VCaP (cell line): ENCODE measurements at regions not wholly inside any gene's neighbourhood (a gene's known extent, or its start where the extent isn't known, plus 50 kb on each side); places are given as distances from the start of the nearest gene placed in this dataset.
A peak's percentile ranks its signal among the peaks of the same experiment; 100 is the strongest.

ENCODE experiments used
- H3K27ac ChIP-seq: fragments of 450-650 bp; 2 replicates; pipeline ENCODE4 v1.5.1; 2017
- TF ChIP-seq, protein P1 (sequence below): fragments of 450-650 bp; conservative IDR thresholded peaks from 2 replicates; pipeline ENCODE4 v1.5.1; 2017; ENCODE audit warnings: mild to moderate bottlenecking, moderate library complexity

DNA sequence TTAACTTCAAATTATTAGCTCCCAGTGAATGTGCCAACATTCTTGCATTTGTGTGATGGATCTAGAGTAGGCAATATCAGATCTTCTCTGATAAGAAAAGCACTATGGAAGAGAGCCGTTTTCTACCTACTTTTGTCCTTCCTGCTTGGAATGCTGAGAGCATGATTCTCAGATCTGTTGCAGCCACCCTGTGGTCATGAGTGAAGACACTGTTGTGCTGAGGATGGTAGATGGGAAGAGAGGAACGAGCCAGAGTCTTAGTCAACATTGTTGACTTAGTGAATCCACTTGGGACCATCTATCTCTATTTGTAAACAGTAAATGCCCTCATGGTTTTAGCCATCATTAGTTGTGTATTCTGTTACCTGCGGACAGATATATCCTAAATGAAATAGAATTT is 202.6 kb downstream of the CD109 start:
- H3K27ac ChIP-seq = no peak overlapping the region
- TF ChIP-seq, protein P1, sequence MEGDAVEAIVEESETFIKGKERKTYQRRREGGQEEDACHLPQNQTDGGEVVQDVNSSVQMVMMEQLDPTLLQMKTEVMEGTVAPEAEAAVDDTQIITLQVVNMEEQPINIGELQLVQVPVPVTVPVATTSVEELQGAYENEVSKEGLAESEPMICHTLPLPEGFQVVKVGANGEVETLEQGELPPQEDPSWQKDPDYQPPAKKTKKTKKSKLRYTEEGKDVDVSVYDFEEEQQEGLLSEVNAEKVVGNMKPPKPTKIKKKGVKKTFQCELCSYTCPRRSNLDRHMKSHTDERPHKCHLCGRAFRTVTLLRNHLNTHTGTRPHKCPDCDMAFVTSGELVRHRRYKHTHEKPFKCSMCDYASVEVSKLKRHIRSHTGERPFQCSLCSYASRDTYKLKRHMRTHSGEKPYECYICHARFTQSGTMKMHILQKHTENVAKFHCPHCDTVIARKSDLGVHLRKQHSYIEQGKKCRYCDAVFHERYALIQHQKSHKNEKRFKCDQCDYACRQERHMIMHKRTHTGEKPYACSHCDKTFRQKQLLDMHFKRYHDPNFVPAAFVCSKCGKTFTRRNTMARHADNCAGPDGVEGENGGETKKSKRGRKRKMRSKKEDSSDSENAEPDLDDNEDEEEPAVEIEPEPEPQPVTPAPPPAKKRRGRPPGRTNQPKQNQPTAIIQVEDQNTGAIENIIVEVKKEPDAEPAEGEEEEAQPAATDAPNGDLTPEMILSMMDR = peak; percentile 51

DNA sequence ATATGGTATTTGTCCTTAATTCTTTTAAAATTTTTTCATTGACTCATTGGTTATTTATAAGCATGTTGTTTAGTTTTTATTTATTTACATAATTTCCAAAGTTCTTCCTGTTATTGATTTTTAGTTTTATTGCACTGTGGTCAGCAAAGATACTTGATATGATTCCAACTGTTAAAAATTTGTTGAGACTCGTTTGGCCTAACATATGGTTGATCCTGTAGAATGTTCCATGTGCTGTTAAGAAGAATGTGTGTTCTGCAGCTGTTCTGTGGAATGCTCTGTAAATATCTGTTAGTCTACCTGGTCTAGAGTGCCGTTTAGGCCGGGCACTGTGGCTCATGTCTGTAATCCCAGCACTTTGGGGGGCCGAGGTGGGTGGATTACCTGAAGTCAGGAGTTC is 197.7 kb downstream of the CD109 start:
- H3K27ac ChIP-seq = no peak overlapping the region
- TF ChIP-seq, protein P1 = no peak

DNA sequence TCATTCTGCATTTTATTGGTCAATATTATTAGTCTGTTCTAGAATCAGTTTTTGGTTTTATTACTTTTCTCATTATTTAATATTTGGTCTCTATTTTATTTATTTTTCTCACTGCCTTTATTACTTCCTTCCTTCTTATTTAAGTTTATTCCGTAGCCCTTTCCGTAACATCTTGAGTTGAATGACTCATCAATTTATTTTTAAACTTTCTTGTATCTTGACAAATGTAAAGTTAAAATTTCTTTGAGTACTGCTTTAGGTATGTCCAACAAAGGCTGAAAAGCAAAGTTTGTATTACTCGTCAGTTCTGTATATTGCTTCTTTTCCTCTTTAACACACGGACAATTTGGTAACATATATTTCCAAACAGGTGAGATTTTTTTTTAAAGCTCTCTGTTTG is 192.0 kb downstream of the CD109 start:
- TF ChIP-seq, protein P1 = no peak
- no peak overlapping the region for H3K27ac ChIP-seq

DNA sequence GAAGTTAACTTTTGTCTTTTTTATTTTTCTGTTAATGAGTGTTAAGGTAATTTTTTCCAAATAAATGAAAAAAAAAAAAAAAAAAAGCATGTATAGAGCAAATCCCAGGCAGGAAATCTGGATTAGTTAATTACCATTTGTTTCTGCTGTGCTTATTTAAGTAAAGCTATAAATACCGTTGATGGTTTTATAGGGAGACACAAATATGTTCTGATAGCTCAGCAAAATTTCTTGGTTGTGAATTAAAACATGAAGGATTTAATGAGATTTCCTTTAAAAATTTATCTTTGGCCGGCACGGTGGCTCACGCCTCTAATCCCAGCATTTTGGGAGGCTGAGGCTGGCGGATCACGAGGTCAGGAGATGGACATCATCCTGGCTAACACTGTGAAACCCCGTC is 189.4 kb downstream of the CD109 start:
- TF ChIP-seq, protein P1 = no peak
- no peak overlapping the region; the same call in 1 of the 2 replicates for H3K27ac ChIP-seq

DNA sequence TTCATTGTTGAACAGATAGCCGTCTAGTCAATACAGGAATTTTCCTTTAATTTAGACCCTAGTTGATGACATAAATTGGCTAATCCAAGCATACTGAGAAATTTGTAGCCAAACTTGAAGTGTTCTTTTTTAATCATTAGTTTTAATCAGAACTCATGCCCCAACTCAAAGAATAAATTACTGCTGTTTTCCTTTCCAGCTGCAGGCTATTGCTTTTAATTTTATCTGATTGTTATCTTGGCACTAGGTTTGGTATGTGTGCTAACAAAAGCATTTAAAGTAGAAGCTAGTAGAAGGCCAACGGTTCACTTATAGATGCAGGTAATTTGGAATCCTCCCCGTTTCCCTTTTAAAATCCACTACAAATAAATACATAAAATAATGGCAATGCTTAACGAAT is 188.5 kb downstream of the CD109 start:
- no peak overlapping the region; the same call in 1 of the 2 replicates for H3K27ac ChIP-seq
- TF ChIP-seq, protein P1 = no peak

DNA sequence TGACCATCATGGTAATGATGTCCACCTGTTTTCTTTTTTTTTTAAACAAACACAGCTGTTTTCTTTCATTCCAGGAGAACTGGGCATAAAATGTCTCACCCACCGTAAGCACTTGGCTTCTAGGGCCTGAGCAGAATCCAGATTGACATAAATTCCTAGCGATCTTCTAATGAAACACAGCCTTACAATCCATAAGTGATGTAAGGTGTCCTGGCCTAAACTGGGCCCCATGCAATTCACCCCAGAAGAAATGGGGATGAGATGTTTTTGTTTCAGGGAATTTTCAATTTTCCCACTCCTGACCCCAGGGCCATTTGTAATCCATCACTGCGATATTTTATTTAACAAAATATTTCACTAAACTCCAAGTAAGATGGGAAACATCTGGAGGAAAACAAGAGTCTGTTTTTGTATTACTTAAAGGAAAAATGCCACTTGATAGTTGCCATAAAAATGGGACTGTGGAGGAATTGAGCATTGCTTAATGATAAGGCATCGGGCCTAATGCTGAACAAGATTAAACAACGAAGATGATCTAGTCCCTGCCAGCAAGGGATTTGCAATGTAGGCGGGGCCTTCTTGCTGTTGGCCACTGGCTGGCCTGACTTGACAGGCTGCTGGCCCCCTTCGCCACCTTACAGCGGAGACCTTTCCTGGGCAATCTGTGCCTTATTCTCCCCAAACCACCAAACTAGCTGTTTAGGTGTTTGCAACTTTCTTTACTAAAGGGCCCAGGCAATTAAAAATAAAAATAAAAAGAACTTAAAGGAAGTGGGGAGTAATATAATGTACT is 183.7 kb downstream of the CD109 start:
- H3K27ac ChIP-seq = no peak overlapping the region
- TF ChIP-seq, protein P1 = no peak

DNA sequence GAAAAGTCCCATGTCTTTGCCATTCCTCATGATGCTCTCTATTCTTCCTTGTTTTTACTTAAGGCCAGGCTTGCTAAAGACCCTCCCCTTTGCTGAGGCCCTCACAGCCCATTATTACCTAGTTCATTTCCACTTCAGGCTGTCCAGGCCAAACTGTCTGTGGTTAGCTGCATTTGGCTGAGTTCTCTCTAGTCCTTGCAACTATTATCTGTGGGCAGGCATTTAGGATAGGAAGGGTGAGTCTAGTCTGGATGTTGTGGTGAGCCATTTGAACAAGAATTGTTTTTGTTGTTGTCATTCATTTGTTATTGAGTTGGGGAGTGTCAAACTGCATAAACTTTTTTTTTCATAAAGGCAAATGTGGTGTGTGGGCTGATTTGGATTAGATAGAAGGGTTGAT is 182.4 kb downstream of the CD109 start:
- TF ChIP-seq, protein P1 = no peak
- H3K27ac ChIP-seq = no peak overlapping the region
